AG09319 (cell line): ENCODE measurements at regions not wholly inside any gene's neighbourhood (a gene's known extent, or its start where the extent isn't known, plus 50 kb on each side); places are given as distances from the start of the nearest gene placed in this dataset.

Experiments
- DNase-seq: peaks from one replicate; pipeline ENCODE4 v3.0.0-alpha.2; 2010; ENCODE audit warnings: low read depth; ENCODE audit errors: extremely low read depth
- CTCF ChIP-seq: IDR thresholded peaks from 2 replicates; pipeline ENCODE4 v1.5.1; 2011; ENCODE audit warnings: low read depth, mild to moderate bottlenecking, inconsistent platforms, low read length, moderate library complexity

GRCh38 chr6:50259903-50260302, 210.2 kb upstream of the DEFB112 start:
- no peak for DNase-seq

GRCh38 chr6:50264995-50265571, 215.4 kb upstream of the DEFB112 start:
- no peak for TF ChIP-seq CTCF
- DNase-seq: no peak

More at GRCh38 chr6:50259903-50260302, 210.2 kb upstream of the DEFB112 start:
- no peak for TF ChIP-seq CTCF

GRCh38 chr6:50270415-50270814, 220.7 kb upstream of the DEFB112 start:
- no peak for TF ChIP-seq CTCF
- DNase-seq: no peak

GRCh38 chr6:50271266-50271665, 221.5 kb upstream of the DEFB112 start:
- no peak for TF ChIP-seq CTCF
- no peak for DNase-seq

- no peak for DNase-seq
- no peak for TF ChIP-seq CTCF
Measured at GRCh38 chr6:50271817-50272216, 222.1 kb upstream of the DEFB112 start.

- TF ChIP-seq CTCF: no peak
- no peak for DNase-seq
Measured at GRCh38 chr6:50272611-50273010, 222.9 kb upstream of the DEFB112 start.

GRCh38 chr6:50276771-50277261, 227.1 kb upstream of the DEFB112 start:
- TF ChIP-seq CTCF: no peak

More at GRCh38 chr6:50276771-50277261, 227.1 kb upstream of the DEFB112 start:
- DNase-seq: no peak
